GM19324 (cell line): ENCODE measurements at regions not wholly inside any gene's neighbourhood (a gene's known extent, or its start where the extent isn't known, plus 50 kb on each side); places are given as distances from the start of the nearest gene placed in this dataset.
A peak's percentile ranks its signal among the peaks of the same experiment; 100 is the strongest.
"Not testable (repeated sequence)": the region's sequence is repeated elsewhere in the genome, so short reads cannot be mapped to it uniquely, and the experiment has no call there.

Experiments
- ATAC-seq: cut with Tn5 transposase; IDR thresholded peaks from one replicate; pipeline ENCODE4 v1.9.1; 2021; ENCODE audit warnings: mild to moderate bottlenecking, moderate library complexity; ENCODE audit not compliant: unreplicated experiment, low FRiP score

GRCh38 chr6:98366371-98366770 is 468.0 kb upstream of the POU3F2 start:
- no peak for ATAC-seq

- no peak for ATAC-seq
Observed at GRCh38 chr6:98380589-98380988, 453.8 kb upstream of the POU3F2 start.

GRCh38 chr6:98382246-98382645 is 452.1 kb upstream of the POU3F2 start:
- ATAC-seq = no peak

GRCh38 chr6:98384334-98384733 is 450.0 kb upstream of the POU3F2 start:
- no peak for ATAC-seq

- no peak for ATAC-seq
Observed at GRCh38 chr6:98384801-98385200, 449.6 kb upstream of the POU3F2 start.

- no peak for ATAC-seq
Observed at GRCh38 chr6:98395610-98396166, 438.7 kb upstream of the POU3F2 start.

GRCh38 chr6:98416027-98416426 is 418.3 kb upstream of the POU3F2 start:
- ATAC-seq = no peak

GRCh38 chr6:98416497-98417158 is 417.7 kb upstream of the POU3F2 start:
- not testable (repeated sequence) for ATAC-seq

GRCh38 chr6:98433325-98434056 is 400.9 kb upstream of the POU3F2 start:
- ATAC-seq = peak; percentile 65

- ATAC-seq = no peak
Observed at GRCh38 chr6:98443633-98444032, 390.7 kb upstream of the POU3F2 start.

- no peak for ATAC-seq
Observed at GRCh38 chr6:98452685-98453084, 381.7 kb upstream of the POU3F2 start.

GRCh38 chr6:98454809-98455322 is 379.5 kb upstream of the POU3F2 start:
- ATAC-seq = no peak

GRCh38 chr6:98458708-98459107 is 375.7 kb upstream of the POU3F2 start:
- no peak for ATAC-seq

GRCh38 chr6:98463038-98464000 is 371.1 kb upstream of the POU3F2 start:
- ATAC-seq = no peak

- ATAC-seq = no peak
Observed at GRCh38 chr6:98467091-98467490, 367.3 kb upstream of the POU3F2 start.

- no peak for ATAC-seq
Observed at GRCh38 chr6:98467902-98468301, 366.5 kb upstream of the POU3F2 start.

- ATAC-seq = no peak
Observed at GRCh38 chr6:98469141-98469540, 365.2 kb upstream of the POU3F2 start.

GRCh38 chr6:98470821-98471220 is 363.6 kb upstream of the POU3F2 start:
- no peak for ATAC-seq

GRCh38 chr6:98471444-98471843 is 362.9 kb upstream of the POU3F2 start:
- ATAC-seq = no peak

GRCh38 chr6:98477231-98477630 is 357.1 kb upstream of the POU3F2 start:
- ATAC-seq = no peak

- ATAC-seq = no peak
Observed at GRCh38 chr6:98484696-98485095, 349.7 kb upstream of the POU3F2 start.
